B cell (primary cell): ENCODE measurements at regions not wholly inside any gene's neighbourhood (a gene's known extent, or its start where the extent isn't known, plus 50 kb on each side); places are given as distances from the start of the nearest gene placed in this dataset.
"Not testable (repeated sequence)": the region's sequence is repeated elsewhere in the genome, so short reads cannot be mapped to it uniquely, and the experiment has no call there.

ENCODE experiments used
- CTCF ChIP-seq: fragments of 200-600 bp; IDR thresholded peaks from one replicate; pipeline ENCODE4 v1.8.0; 2022; ENCODE audit warnings: antibody characterized with exemption, mild to moderate bottlenecking
- EZH2 ChIP-seq: IDR thresholded peaks from 2 replicates; pipeline ENCODE4 v1.6.1; 2012; ENCODE audit warnings: borderline replicate concordance, low read depth, mild to moderate bottlenecking, moderate library complexity, low read length; ENCODE audit not compliant: insufficient read depth, poor library complexity, severe bottlenecking

- TF ChIP-seq CTCF, EZH2: not testable (repeated sequence)
These were observed 543.3 kb downstream of the PRIM2 start for GRCh38 chr6:57860481-57861315.
